ENCODE measurements at regions not wholly inside any gene's neighbourhood (a gene's known extent, or its start where the extent isn't known, plus 50 kb on each side); places are given as distances from the start of the nearest gene placed in this dataset.

DNA sequence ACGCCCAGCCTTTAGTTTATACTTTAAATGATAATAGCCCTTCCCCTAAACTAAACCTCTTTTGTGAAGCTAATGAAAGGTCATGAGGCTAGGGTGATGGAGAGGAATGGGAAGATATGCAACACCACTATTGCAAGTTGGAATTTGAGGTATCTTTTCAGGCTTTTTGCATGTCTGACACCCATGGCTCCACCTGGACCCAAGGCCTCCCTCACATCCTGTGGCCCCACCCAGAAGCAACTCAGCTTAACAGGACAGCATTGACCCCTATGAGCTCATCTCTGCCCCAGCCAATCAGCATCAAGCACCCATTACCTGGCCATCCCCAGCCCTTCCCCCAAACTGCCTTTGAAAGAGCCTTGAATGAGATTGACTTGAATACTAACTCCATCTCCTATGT, 674.2 kb upstream of the NRP1 start:
- Histone ChIP-seq H2AFZ (ENCODE audit: low read length) (no peak overlapping the region), H4K20me1 (ENCODE audit: control insufficient read depth, extremely low read depth, insufficient read depth, low read length) (no peaks in the 10 kb centered on the region), H3K27me3 (ENCODE audit: control insufficient read depth, insufficient read depth, low read length) (peaks cover 8% of the 10 kb centered on the region), H3K36me3 (ENCODE audit: control insufficient read depth, insufficient read depth, low read length) (no peaks in the 10 kb centered on the region), H3K4me1 (ENCODE audit: control insufficient read depth, extremely low read depth, insufficient read depth, low read length) (no peaks in the 10 kb centered on the region), H3K9ac (ENCODE audit: insufficient read depth, low read length) (no peak overlapping the region), H3K4me3 (replicated peaks in 1 of 4; ENCODE audit: control extremely low read depth in 1 of 4, insufficient read depth in 1 of 4, low read depth in 3 of 4, low read length in 4 of 4) (no peak overlapping the region), H3K79me2 (ENCODE audit: control insufficient read depth, insufficient read depth, low read length) (no peaks in the 10 kb centered on the region), H3K4me2 (ENCODE audit: extremely low read depth, insufficient read depth, low read length) (no peak overlapping the region), H3K27ac (ENCODE audit: insufficient read depth, low read length) (no peak overlapping the region), H3K9me3 (ENCODE audit: control insufficient read depth, insufficient read depth, low read depth, low read length) (no peaks in the 10 kb centered on the region)
- no peak for DNase-seq (ENCODE audit: low read depth in 2 of 2)
- TF ChIP-seq, protein P1, sequence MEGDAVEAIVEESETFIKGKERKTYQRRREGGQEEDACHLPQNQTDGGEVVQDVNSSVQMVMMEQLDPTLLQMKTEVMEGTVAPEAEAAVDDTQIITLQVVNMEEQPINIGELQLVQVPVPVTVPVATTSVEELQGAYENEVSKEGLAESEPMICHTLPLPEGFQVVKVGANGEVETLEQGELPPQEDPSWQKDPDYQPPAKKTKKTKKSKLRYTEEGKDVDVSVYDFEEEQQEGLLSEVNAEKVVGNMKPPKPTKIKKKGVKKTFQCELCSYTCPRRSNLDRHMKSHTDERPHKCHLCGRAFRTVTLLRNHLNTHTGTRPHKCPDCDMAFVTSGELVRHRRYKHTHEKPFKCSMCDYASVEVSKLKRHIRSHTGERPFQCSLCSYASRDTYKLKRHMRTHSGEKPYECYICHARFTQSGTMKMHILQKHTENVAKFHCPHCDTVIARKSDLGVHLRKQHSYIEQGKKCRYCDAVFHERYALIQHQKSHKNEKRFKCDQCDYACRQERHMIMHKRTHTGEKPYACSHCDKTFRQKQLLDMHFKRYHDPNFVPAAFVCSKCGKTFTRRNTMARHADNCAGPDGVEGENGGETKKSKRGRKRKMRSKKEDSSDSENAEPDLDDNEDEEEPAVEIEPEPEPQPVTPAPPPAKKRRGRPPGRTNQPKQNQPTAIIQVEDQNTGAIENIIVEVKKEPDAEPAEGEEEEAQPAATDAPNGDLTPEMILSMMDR (conservative IDR thresholded peaks at IDR 0.05 in 1 of 2, IDR thresholded peaks at IDR 0.05 in 1 of 2; ENCODE audit: low read depth in 1 of 2, low read length in 2 of 2) = no peak
- TF ChIP-seq EZH2 (IDR thresholded peaks at IDR 0.05; ENCODE audit: low read length, missing control alignments) = no peak

DNA sequence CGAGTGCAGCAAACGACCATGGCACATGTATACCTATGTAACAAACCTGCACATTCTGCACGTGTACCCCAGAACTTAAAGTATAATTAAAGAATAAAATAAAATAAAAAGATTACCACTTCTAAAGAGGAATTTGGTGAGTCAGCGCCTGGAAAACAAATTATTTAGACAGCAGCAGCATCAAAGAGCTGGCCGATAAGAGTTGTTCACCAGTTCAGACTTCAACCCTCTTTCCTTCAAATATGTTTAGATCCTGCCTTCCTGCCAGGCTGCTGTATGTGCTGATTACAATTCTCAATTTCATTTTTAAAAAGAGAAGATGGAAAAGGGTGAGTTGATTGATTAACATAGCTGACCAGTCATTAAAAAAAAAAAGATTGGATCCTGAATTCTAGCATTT, 672.0 kb upstream of the NRP1 start:
- Histone ChIP-seq H3K4me2 (ENCODE audit: extremely low read depth, insufficient read depth, low read length) (no peak overlapping the region), H3K36me3 (ENCODE audit: control insufficient read depth, insufficient read depth, low read length) (no peaks in the 10 kb centered on the region), H3K9me3 (ENCODE audit: control insufficient read depth, insufficient read depth, low read depth, low read length) (no peaks in the 10 kb centered on the region), H3K4me3 (replicated peaks in 1 of 4; ENCODE audit: control extremely low read depth in 1 of 4, insufficient read depth in 1 of 4, low read depth in 3 of 4, low read length in 4 of 4) (no peak overlapping the region), H3K27ac (ENCODE audit: insufficient read depth, low read length) (no peak overlapping the region), H3K79me2 (ENCODE audit: control insufficient read depth, insufficient read depth, low read length) (no peaks in the 10 kb centered on the region), H2AFZ (ENCODE audit: low read length) (no peak overlapping the region), H4K20me1 (ENCODE audit: control insufficient read depth, extremely low read depth, insufficient read depth, low read length) (no peaks in the 10 kb centered on the region), H3K4me1 (ENCODE audit: control insufficient read depth, extremely low read depth, insufficient read depth, low read length) (no peaks in the 10 kb centered on the region), H3K27me3 (ENCODE audit: control insufficient read depth, insufficient read depth, low read length) (no peaks in the 10 kb centered on the region), H3K9ac (ENCODE audit: insufficient read depth, low read length) (no peak overlapping the region)
- TF ChIP-seq, protein P1 (conservative IDR thresholded peaks at IDR 0.05 in 1 of 2, IDR thresholded peaks at IDR 0.05 in 1 of 2; ENCODE audit: low read depth in 1 of 2, low read length in 2 of 2) = no peak
- no peak for TF ChIP-seq EZH2 (IDR thresholded peaks at IDR 0.05; ENCODE audit: low read length, missing control alignments)
- DNase-seq (ENCODE audit: low read depth in 2 of 2) = no peak

DNA sequence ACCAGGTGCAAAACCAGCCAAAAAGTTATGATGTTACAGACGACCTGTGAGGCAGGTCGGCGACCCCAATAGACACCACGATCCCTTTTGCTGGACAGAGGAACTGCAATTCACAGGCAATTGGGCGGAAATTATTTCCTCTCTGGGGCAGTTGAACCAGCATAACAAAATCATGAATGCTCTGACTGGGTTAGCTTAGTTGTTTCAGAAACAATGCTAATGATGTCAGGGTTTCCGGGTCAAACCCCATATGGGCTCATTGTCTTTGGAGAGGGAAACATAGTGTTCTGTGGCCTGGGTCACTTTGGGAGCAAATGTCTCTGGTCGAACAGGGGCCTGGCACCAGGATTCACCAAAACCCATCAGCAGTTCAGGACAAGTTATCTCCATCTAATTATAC, 669.1 kb upstream of the NRP1 start:
- H3K36me3 ChIP-seq (ENCODE audit: control insufficient read depth, insufficient read depth, low read length) = no peaks in the 10 kb centered on the region
- H3K4me3 ChIP-seq (replicated peaks in 1 of 4; ENCODE audit: control extremely low read depth in 1 of 4, insufficient read depth in 1 of 4, low read depth in 3 of 4, low read length in 4 of 4) = no peak overlapping the region
- TF ChIP-seq EZH2 (IDR thresholded peaks at IDR 0.05; ENCODE audit: low read length, missing control alignments) = no peak
- TF ChIP-seq, protein P1 (conservative IDR thresholded peaks at IDR 0.05 in 1 of 2, IDR thresholded peaks at IDR 0.05 in 1 of 2; ENCODE audit: low read depth in 1 of 2, low read length in 2 of 2) = no peak
- no peak overlapping the region for H3K9ac ChIP-seq (ENCODE audit: insufficient read depth, low read length)
- H3K9me3 ChIP-seq (ENCODE audit: control insufficient read depth, insufficient read depth, low read depth, low read length) = no peaks in the 10 kb centered on the region
- H3K4me2 ChIP-seq (ENCODE audit: extremely low read depth, insufficient read depth, low read length) = no peak overlapping the region
- no peaks in the 10 kb centered on the region for H3K4me1 ChIP-seq (ENCODE audit: control insufficient read depth, extremely low read depth, insufficient read depth, low read length)
- no peak for DNase-seq (ENCODE audit: low read depth in 2 of 2)
- no peaks in the 10 kb centered on the region for H4K20me1 ChIP-seq (ENCODE audit: control insufficient read depth, extremely low read depth, insufficient read depth, low read length)
- no peak overlapping the region for H2AFZ ChIP-seq (ENCODE audit: low read length)
- no peaks in the 10 kb centered on the region for H3K27me3 ChIP-seq (ENCODE audit: control insufficient read depth, insufficient read depth, low read length)
- H3K27ac ChIP-seq (ENCODE audit: insufficient read depth, low read length) = no peak overlapping the region
- no peaks in the 10 kb centered on the region for H3K79me2 ChIP-seq (ENCODE audit: control insufficient read depth, insufficient read depth, low read length)
